ENCODE measurements at regions not wholly inside any gene's neighbourhood (a gene's known extent, or its start where the extent isn't known, plus 50 kb on each side); places are given as distances from the start of the nearest gene placed in this dataset.

DNA sequence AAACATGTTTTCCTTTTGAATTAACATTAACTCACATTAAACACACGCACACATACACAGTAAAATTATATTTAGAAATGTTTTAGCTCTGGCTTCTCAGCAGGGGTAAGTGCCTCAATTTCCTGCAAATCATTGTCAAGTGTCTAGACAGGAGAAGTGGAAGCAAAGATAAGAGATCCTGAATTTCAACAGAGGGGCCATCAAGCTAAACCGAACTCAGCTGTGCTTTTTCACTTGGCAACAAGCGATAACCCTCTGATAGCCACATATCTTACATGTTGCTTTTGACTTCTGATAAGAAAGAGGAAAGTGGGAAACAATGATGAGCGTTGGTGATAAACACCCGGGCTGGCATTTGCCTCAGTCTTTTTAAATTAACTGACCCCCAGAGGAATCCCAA is 79.7 kb upstream of the SPDL1 start:
- TF ChIP-seq CTCF (IDR thresholded peaks at IDR 0.05): no peak
- no peak for TF ChIP-seq POLR2A (IDR thresholded peaks at IDR 0.05)

Measured in gastroesophageal sphincter (tissue), 3 donors.